ENCODE measurements at regions not wholly inside any gene's neighbourhood (a gene's known extent, or its start where the extent isn't known, plus 50 kb on each side); places are given as distances from the start of the nearest gene placed in this dataset.
A peak's percentile ranks its signal among the peaks of the same experiment; 100 is the strongest.

- no peak for DNase-seq (ENCODE audit: low spot score)
- in situ Hi-C loops (cut with HindIII; ENCODE audit: low sequenced_read_pairs): no loop called here
Observed at GRCh38 chr11:109547356-109548027, 125.5 kb downstream of the C11orf87 start.

- in situ Hi-C loops (cut with HindIII; ENCODE audit: low sequenced_read_pairs): no loop called here
- no peak for DNase-seq (ENCODE audit: low spot score)
Observed at GRCh38 chr11:109552376-109552775, 130.4 kb downstream of the C11orf87 start.

GRCh38 chr11:109553284-109553683, 131.3 kb downstream of the C11orf87 start:
- in situ Hi-C loops (cut with HindIII; ENCODE audit: low sequenced_read_pairs): no loop called here
- no peak for DNase-seq (ENCODE audit: low spot score)

- in situ Hi-C loops (cut with HindIII; ENCODE audit: low sequenced_read_pairs): no loop called here
Observed at GRCh38 chr11:109554951-109555350, 133.0 kb downstream of the C11orf87 start.

GRCh38 chr11:109564241-109564640, 142.3 kb downstream of the C11orf87 start:
- in situ Hi-C loops (cut with HindIII; ENCODE audit: low sequenced_read_pairs): no loop called here
- DNase-seq (ENCODE audit: low spot score): no peak

More at GRCh38 chr11:109554951-109555350, 133.0 kb downstream of the C11orf87 start:
- DNase-seq (ENCODE audit: low spot score): no peak

GRCh38 chr11:109582470-109582869, 160.5 kb downstream of the C11orf87 start:
- in situ Hi-C loops (cut with HindIII; ENCODE audit: low sequenced_read_pairs): no loop called here
- no peak for DNase-seq (ENCODE audit: low spot score)

- DNase-seq (ENCODE audit: low spot score): no peak
- in situ Hi-C loops (cut with HindIII; ENCODE audit: low sequenced_read_pairs): no loop called here
Observed at GRCh38 chr11:109584001-109584972, 162.3 kb downstream of the C11orf87 start.

GRCh38 chr11:109586789-109587188, 164.8 kb downstream of the C11orf87 start:
- DNase-seq (ENCODE audit: low spot score): no peak

GRCh38 chr11:109590782-109591181, 168.8 kb downstream of the C11orf87 start:
- in situ Hi-C loops (cut with HindIII; ENCODE audit: low sequenced_read_pairs): no loop called here
- no peak for DNase-seq (ENCODE audit: low spot score)

More at GRCh38 chr11:109586789-109587188, 164.8 kb downstream of the C11orf87 start:
- in situ Hi-C loops (cut with HindIII; ENCODE audit: low sequenced_read_pairs): no loop called here

- no peak for DNase-seq (ENCODE audit: low spot score)
- in situ Hi-C loops (cut with HindIII; ENCODE audit: low sequenced_read_pairs): no loop called here
Observed at GRCh38 chr11:109597336-109597735, 175.3 kb downstream of the C11orf87 start.

- no peak for DNase-seq (ENCODE audit: low spot score)
- in situ Hi-C loops (cut with HindIII; ENCODE audit: low sequenced_read_pairs): no loop called here
Observed at GRCh38 chr11:109604481-109605400, 182.8 kb downstream of the C11orf87 start.

GRCh38 chr11:109606256-109606655, 184.3 kb downstream of the C11orf87 start:
- in situ Hi-C loops (cut with HindIII; ENCODE audit: low sequenced_read_pairs): no loop called here
- no peak for DNase-seq (ENCODE audit: low spot score)

GRCh38 chr11:109609454-109610185, 187.6 kb downstream of the C11orf87 start:
- no peak for DNase-seq (ENCODE audit: low spot score)
- in situ Hi-C loops (cut with HindIII; ENCODE audit: low sequenced_read_pairs): no loop called here

- no peak for DNase-seq (ENCODE audit: low spot score)
- in situ Hi-C loops (cut with HindIII; ENCODE audit: low sequenced_read_pairs): no loop called here
Observed at GRCh38 chr11:109612496-109612895, 190.5 kb downstream of the C11orf87 start.

GRCh38 chr11:109619498-109619897, 197.5 kb downstream of the C11orf87 start:
- in situ Hi-C loops (cut with HindIII; ENCODE audit: low sequenced_read_pairs): no loop called here

GRCh38 chr11:109629734-109630133, 207.7 kb downstream of the C11orf87 start:
- DNase-seq (ENCODE audit: low spot score): no peak
- in situ Hi-C loops (cut with HindIII; ENCODE audit: low sequenced_read_pairs): no loop called here

More at GRCh38 chr11:109619498-109619897, 197.5 kb downstream of the C11orf87 start:
- DNase-seq (ENCODE audit: low spot score): no peak

- no peak for DNase-seq (ENCODE audit: low spot score)
- in situ Hi-C loops (cut with HindIII; ENCODE audit: low sequenced_read_pairs): no loop called here
Observed at GRCh38 chr11:109641549-109641948, 219.6 kb downstream of the C11orf87 start.

GRCh38 chr11:109644152-109644551, 222.2 kb downstream of the C11orf87 start:
- DNase-seq (ENCODE audit: low spot score): peak; percentile 99
- in situ Hi-C loops (cut with HindIII; ENCODE audit: low sequenced_read_pairs): no loop called here

- in situ Hi-C loops (cut with HindIII; ENCODE audit: low sequenced_read_pairs): no loop called here
- no peak for DNase-seq (ENCODE audit: low spot score)
Observed at GRCh38 chr11:109648804-109649203, 226.8 kb downstream of the C11orf87 start.
